GM23338 (cell line): ENCODE measurements at regions not wholly inside any gene's neighbourhood (a gene's known extent, or its start where the extent isn't known, plus 50 kb on each side); places are given as distances from the start of the nearest gene placed in this dataset.

ENCODE experiments used
- ATAC-seq: fragments of 200-7000 bp; cut with Tn5 transposase; 3 replicates; pipeline ENCODE4 v1.9.1; 2020
- DNase-seq: peaks from one replicate; pipeline ENCODE4 v3.0.0-alpha.2; 2015; ENCODE audit warnings: low spot score
- H2AFZ ChIP-seq: fragments of 200-600 bp; sonication (generic); 2 replicates; pipeline ENCODE4 v1.8.0; 2016; ENCODE audit warnings: antibody characterized with exemption, mild to moderate bottlenecking, moderate library complexity
- H3F3A ChIP-seq: fragments of 200-600 bp; sonication (generic); replicated peaks from 2 replicates; pipeline ENCODE4 v1.8.0; 2017; ENCODE audit warnings: antibody characterized with exemption, mixed run types, low read depth
- H3K27ac ChIP-seq: fragments of 200-600 bp; sonication (generic); 2 replicates; pipeline ENCODE4 v1.6.1; 2016; ENCODE audit warnings: low read depth
- H3K27me3 ChIP-seq: fragments of 200-600 bp; sonication (generic); 2 replicates; pipeline ENCODE4 v1.8.0; 2016; ENCODE audit warnings: mild to moderate bottlenecking, mixed run types, moderate library complexity; ENCODE audit not compliant: insufficient read depth
- H3K36me3 ChIP-seq: fragments of 200-600 bp; sonication (generic); 2 replicates; pipeline ENCODE4 v1.8.0; 2016; ENCODE audit warnings: mild to moderate bottlenecking; ENCODE audit not compliant: insufficient read depth
- H3K4me1 ChIP-seq: fragments of 200-600 bp; sonication (generic); 2 replicates; pipeline ENCODE4 v1.8.0; 2016; ENCODE audit warnings: mild to moderate bottlenecking, moderate library complexity; ENCODE audit not compliant: insufficient read depth
- H3K4me2 ChIP-seq: fragments of 200-600 bp; sonication (generic); 2 replicates; pipeline ENCODE4 v1.7.1; 2017; ENCODE audit warnings: mixed run types
- H3K4me3 ChIP-seq: fragments of 200-600 bp; sonication (generic); 2 replicates; pipeline ENCODE4 v1.6.1; 2016; ENCODE audit warnings: mixed run types
- H3K79me2 ChIP-seq: fragments of 200-600 bp; sonication (generic); replicated peaks from 2 replicates; pipeline ENCODE4 v1.8.0; 2017; ENCODE audit warnings: mild to moderate bottlenecking; ENCODE audit not compliant: insufficient read depth
- H3K9me2 ChIP-seq: fragments of 200-600 bp; sonication (generic); 2 replicates; pipeline ENCODE4 v1.8.0; 2017; ENCODE audit not compliant: insufficient read depth
- H4K20me1 ChIP-seq: fragments of 200-600 bp; sonication (generic); replicated peaks from 2 replicates; pipeline ENCODE4 v1.8.0; 2017; ENCODE audit warnings: mild to moderate bottlenecking; ENCODE audit not compliant: insufficient read depth
- H3K27ac Mint-ChIP-seq: 2 replicates; pipeline ENCODE4 v1.8.0; 2020; ENCODE audit warnings: inconsistent platforms, mild to moderate bottlenecking, moderate library complexity, mixed read lengths
- H3K27me3 Mint-ChIP-seq: 3 replicates; pipeline ENCODE4 v1.8.0; 2022; ENCODE audit warnings: low read depth, mild to moderate bottlenecking, moderate library complexity, mixed read lengths, inconsistent platforms; ENCODE audit not compliant: insufficient read depth, poor library complexity
- H3K36me3 Mint-ChIP-seq: 3 replicates; pipeline ENCODE4 v1.8.0; 2021; ENCODE audit warnings: low read depth, mild to moderate bottlenecking, inconsistent platforms, moderate library complexity, mixed read lengths
- H3K4me1 Mint-ChIP-seq: 3 replicates; pipeline ENCODE4 v1.8.0; 2020; ENCODE audit warnings: mild to moderate bottlenecking, inconsistent platforms, mixed read lengths
- H3K4me3 Mint-ChIP-seq: 3 replicates; pipeline ENCODE4 v1.8.0; 2021; ENCODE audit warnings: moderate library complexity, mild to moderate bottlenecking, inconsistent platforms, mixed read lengths
- H3K9me3 Mint-ChIP-seq: 3 replicates; pipeline ENCODE4 v1.8.0; 2020; ENCODE audit warnings: moderate library complexity, mild to moderate bottlenecking, inconsistent platforms, mixed read lengths
- CREB1 ChIP-seq: fragments of 250-450 bp; sonication (Bioruptor Pico); IDR thresholded peaks from 2 replicates; pipeline ENCODE4 v1.5.0; 2020; ENCODE audit warnings: low read depth, mild to moderate bottlenecking, moderate library complexity
- ETS1 ChIP-seq: IDR thresholded peaks from 2 replicates; pipeline ENCODE4 v1.6.1; 2016; ENCODE audit warnings: antibody characterized with exemption
- EZH2phosphoT487 ChIP-seq: fragments of 200-600 bp; sonication (generic); IDR thresholded peaks from one replicate; pipeline ENCODE4 v1.8.1; 2018; ENCODE audit warnings: antibody characterized with exemption; ENCODE audit not compliant: unreplicated experiment
- JUNB ChIP-seq: IDR thresholded peaks from one replicate; pipeline ENCODE4 v1.6.1; 2016; ENCODE audit warnings: antibody characterized with exemption; ENCODE audit not compliant: unreplicated experiment
- POLR2AphosphoS5 ChIP-seq: IDR thresholded peaks from 2 replicates; pipeline ENCODE4 v1.6.1; 2016; ENCODE audit warnings: antibody characterized with exemption, low read depth
- STAT1 ChIP-seq: IDR thresholded peaks from one replicate; pipeline ENCODE4 v1.6.1; 2016; ENCODE audit warnings: antibody characterized with exemption; ENCODE audit not compliant: unreplicated experiment
- ZNF331 ChIP-seq: fragments of 250-450 bp; sonication (Bioruptor Pico); IDR thresholded peaks from 2 replicates; pipeline ENCODE4 v1.5.0; 2020; ENCODE audit warnings: low read depth, mild to moderate bottlenecking, moderate library complexity
- TF ChIP-seq, protein P1 (sequence below): fragments of 250-450 bp; sonication (Bioruptor Pico); IDR thresholded peaks from 2 replicates; pipeline ENCODE4 v1.5.0; 2020; ENCODE audit warnings: mild to moderate bottlenecking, moderate library complexity

- no peak for DNase-seq
- Mint-ChIP-seq H3K9me3 (no peaks in the 10 kb centered on the region; the same call in 2 of the 3 replicates), H3K27me3 (peaks cover 2% of the 10 kb centered on the region), H3K4me3 (no peak overlapping the region), H3K27ac (no peak overlapping the region), H3K4me1 (peaks cover 2% of the 10 kb centered on the region; the same call in 1 of the 3 replicates), H3K36me3 (no peaks in the 10 kb centered on the region)
- Histone ChIP-seq H4K20me1 (no peaks in the 10 kb centered on the region; the same call in 1 of the 2 replicates), H3F3A (no peaks in the 10 kb centered on the region), H3K27me3 (no peaks in the 10 kb centered on the region), H2AFZ (no peak overlapping the region), H3K4me2 (no peak overlapping the region), H3K9me2 (0 out of 2 replicates have a peak, but pooled peaks cover 1% of the 10 kb centered on the region), H3K4me3 (no peak overlapping the region), H3K4me1 (no peaks in the 10 kb centered on the region), H3K79me2 (no peaks in the 10 kb centered on the region), H3K36me3 (no peaks in the 10 kb centered on the region), H3K27ac (no peak overlapping the region)
- no peak for ATAC-seq
- TF ChIP-seq POLR2AphosphoS5, result no peak
- no peak for TF ChIP-seq JUNB
- TF ChIP-seq STAT1, result no peak
- no peak for TF ChIP-seq ZNF331
- TF ChIP-seq CREB1 (CRISPR knock-in tag), result no peak
- no peak for TF ChIP-seq ETS1
- TF ChIP-seq, protein P1, sequence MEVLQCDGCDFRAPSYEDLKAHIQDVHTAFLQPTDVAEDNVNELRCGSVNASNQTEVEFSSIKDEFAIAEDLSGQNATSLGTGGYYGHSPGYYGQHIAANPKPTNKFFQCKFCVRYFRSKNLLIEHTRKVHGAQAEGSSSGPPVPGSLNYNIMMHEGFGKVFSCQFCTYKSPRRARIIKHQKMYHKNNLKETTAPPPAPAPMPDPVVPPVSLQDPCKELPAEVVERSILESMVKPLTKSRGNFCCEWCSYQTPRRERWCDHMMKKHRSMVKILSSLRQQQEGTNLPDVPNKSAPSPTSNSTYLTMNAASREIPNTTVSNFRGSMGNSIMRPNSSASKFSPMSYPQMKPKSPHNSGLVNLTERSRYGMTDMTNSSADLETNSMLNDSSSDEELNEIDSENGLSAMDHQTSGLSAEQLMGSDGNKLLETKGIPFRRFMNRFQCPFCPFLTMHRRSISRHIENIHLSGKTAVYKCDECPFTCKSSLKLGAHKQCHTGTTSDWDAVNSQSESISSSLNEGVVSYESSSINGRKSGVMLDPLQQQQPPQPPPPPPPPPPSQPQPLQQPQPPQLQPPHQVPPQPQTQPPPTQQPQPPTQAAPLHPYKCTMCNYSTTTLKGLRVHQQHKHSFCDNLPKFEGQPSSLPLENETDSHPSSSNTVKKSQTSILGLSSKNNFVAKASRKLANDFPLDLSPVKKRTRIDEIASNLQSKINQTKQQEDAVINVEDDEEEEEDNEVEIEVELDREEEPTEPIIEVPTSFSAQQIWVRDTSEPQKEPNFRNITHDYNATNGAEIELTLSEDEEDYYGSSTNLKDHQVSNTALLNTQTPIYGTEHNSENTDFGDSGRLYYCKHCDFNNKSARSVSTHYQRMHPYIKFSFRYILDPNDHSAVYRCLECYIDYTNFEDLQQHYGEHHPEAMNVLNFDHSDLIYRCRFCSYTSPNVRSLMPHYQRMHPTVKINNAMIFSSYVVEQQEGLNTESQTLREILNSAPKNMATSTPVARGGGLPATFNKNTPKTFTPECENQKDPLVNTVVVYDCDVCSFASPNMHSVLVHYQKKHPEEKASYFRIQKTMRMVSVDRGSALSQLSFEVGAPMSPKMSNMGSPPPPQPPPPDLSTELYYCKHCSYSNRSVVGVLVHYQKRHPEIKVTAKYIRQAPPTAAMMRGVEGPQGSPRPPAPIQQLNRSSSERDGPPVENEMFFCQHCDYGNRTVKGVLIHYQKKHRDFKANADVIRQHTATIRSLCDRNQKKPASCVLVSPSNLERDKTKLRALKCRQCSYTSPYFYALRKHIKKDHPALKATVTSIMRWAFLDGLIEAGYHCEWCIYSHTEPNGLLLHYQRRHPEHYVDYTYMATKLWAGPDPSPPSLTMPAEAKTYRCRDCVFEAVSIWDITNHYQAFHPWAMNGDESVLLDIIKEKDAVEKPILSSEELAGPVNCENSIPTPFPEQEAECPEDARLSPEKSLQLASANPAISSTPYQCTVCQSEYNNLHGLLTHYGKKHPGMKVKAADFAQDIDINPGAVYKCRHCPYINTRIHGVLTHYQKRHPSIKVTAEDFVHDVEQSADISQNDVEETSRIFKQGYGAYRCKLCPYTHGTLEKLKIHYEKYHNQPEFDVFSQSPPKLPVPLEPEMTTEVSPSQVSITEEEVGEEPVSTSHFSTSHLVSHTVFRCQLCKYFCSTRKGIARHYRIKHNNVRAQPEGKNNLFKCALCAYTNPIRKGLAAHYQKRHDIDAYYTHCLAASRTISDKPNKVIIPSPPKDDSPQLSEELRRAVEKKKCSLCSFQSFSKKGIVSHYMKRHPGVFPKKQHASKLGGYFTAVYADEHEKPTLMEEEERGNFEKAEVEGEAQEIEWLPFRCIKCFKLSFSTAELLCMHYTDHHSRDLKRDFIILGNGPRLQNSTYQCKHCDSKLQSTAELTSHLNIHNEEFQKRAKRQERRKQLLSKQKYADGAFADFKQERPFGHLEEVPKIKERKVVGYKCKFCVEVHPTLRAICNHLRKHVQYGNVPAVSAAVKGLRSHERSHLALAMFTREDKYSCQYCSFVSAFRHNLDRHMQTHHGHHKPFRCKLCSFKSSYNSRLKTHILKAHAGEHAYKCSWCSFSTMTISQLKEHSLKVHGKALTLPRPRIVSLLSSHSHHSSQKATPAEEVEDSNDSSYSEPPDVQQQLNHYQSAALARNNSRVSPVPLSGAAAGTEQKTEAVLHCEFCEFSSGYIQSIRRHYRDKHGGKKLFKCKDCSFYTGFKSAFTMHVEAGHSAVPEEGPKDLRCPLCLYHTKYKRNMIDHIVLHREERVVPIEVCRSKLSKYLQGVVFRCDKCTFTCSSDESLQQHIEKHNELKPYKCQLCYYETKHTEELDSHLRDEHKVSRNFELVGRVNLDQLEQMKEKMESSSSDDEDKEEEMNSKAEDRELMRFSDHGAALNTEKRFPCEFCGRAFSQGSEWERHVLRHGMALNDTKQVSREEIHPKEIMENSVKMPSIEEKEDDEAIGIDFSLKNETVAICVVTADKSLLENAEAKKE (CRISPR knock-in tag), result no peak
- no peak for TF ChIP-seq EZH2phosphoT487
Measured at GRCh38 chr2:5758346-5758745, 66.2 kb downstream of the SOX11 start.
